ENCODE measurements at regions not wholly inside any gene's neighbourhood (a gene's known extent, or its start where the extent isn't known, plus 50 kb on each side); places are given as distances from the start of the nearest gene placed in this dataset.

DNA sequence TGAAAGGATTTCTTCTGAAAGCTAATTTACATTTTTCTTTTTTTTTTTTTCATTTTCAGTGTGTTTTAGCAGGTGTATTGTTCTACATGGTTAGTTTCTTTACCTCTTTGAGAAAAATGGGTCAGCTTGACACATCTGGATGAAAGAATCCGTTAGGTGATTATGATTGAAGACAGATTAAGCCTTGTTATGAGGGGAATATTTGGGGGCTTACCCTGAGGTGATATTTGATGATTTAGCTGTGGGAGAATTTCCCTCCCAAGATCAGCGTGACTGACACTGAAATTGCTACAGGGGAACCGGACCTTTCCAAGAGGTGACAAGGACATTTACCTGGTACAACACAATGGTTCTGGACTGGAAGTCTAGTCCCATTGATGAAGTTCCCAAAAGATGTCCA, 147.5 kb downstream of the NFKBIZ start:
- TF ChIP-seq, protein P1, sequence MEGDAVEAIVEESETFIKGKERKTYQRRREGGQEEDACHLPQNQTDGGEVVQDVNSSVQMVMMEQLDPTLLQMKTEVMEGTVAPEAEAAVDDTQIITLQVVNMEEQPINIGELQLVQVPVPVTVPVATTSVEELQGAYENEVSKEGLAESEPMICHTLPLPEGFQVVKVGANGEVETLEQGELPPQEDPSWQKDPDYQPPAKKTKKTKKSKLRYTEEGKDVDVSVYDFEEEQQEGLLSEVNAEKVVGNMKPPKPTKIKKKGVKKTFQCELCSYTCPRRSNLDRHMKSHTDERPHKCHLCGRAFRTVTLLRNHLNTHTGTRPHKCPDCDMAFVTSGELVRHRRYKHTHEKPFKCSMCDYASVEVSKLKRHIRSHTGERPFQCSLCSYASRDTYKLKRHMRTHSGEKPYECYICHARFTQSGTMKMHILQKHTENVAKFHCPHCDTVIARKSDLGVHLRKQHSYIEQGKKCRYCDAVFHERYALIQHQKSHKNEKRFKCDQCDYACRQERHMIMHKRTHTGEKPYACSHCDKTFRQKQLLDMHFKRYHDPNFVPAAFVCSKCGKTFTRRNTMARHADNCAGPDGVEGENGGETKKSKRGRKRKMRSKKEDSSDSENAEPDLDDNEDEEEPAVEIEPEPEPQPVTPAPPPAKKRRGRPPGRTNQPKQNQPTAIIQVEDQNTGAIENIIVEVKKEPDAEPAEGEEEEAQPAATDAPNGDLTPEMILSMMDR (conservative IDR thresholded peaks at IDR 0.05 in 1 of 2, IDR thresholded peaks at IDR 0.05 in 1 of 2; ENCODE audit: low read depth in 1 of 2, low read length in 2 of 2): no peak
- no peak for TF ChIP-seq EZH2 (IDR thresholded peaks at IDR 0.05; ENCODE audit: low read length, missing control alignments)

Measured in fibroblast of lung (primary cell).